Endodermal cell (in vitro differentiated cells): ENCODE measurements at regions not wholly inside any gene's neighbourhood (a gene's known extent, or its start where the extent isn't known, plus 50 kb on each side); places are given as distances from the start of the nearest gene placed in this dataset.
A peak's percentile ranks its signal among the peaks of the same experiment; 100 is the strongest.

Experiments used
- DNase-seq: peaks from one replicate; pipeline ENCODE4 v3.0.0-alpha.2; 2017
- H3K27ac ChIP-seq: 2 replicates; pipeline ENCODE4 v1.5.1; 2013; ENCODE audit warnings: mild to moderate bottlenecking, low read depth, low read length, moderate library complexity
- H3K27me3 ChIP-seq: 2 replicates; pipeline ENCODE4 v1.6.1; 2013; ENCODE audit warnings: mild to moderate bottlenecking, low read length, moderate library complexity; ENCODE audit not compliant: insufficient read depth, control insufficient read depth, poor library complexity, severe bottlenecking
- H3K36me3 ChIP-seq: 2 replicates; pipeline ENCODE4 v1.7.0; 2013; ENCODE audit warnings: mild to moderate bottlenecking, low read length, moderate library complexity; ENCODE audit not compliant: control insufficient read depth, insufficient read depth
- H3K4me1 ChIP-seq: one replicate; pipeline ENCODE4 v1.7.0; 2013; ENCODE audit warnings: low read length; ENCODE audit not compliant: control insufficient read depth, insufficient read depth
- H3K4me3 ChIP-seq: 2 replicates; pipeline ENCODE4 v1.5.1; 2013; ENCODE audit warnings: mild to moderate bottlenecking, low read length, moderate library complexity
- H3K9ac ChIP-seq: 2 replicates; pipeline ENCODE4 v1.6.1; 2013; ENCODE audit warnings: mild to moderate bottlenecking, low read length, moderate library complexity; ENCODE audit not compliant: poor library complexity, severe bottlenecking; ENCODE audit errors: extremely low read depth
- H3K9me3 ChIP-seq: 2 replicates; pipeline ENCODE4 v1.6.1; 2013; ENCODE audit warnings: mild to moderate bottlenecking, low read length, moderate library complexity; ENCODE audit not compliant: control insufficient read depth
- H3K27ac Mint-ChIP-seq: 2 replicates; pipeline ENCODE4 v1.8.0; 2020; ENCODE audit warnings: mixed read lengths
- H3K27me3 Mint-ChIP-seq: 2 replicates; pipeline ENCODE4 v1.8.0; 2021; ENCODE audit warnings: mild to moderate bottlenecking, mixed read lengths; ENCODE audit not compliant: insufficient read depth
- H3K36me3 Mint-ChIP-seq: 2 replicates; pipeline ENCODE4 v1.8.0; 2020; ENCODE audit warnings: low read depth, mixed read lengths
- H3K4me1 Mint-ChIP-seq: 2 replicates; pipeline ENCODE4 v1.8.0; 2020; ENCODE audit warnings: mixed read lengths
- H3K4me3 Mint-ChIP-seq: 2 replicates; pipeline ENCODE4 v1.8.0; 2020; ENCODE audit warnings: mild to moderate bottlenecking, moderate library complexity, mixed read lengths
- H3K9me3 Mint-ChIP-seq: 2 replicates; pipeline ENCODE4 v1.8.0; 2020; ENCODE audit warnings: mild to moderate bottlenecking, mixed read lengths
- CTCF ChIP-seq: fragments of 200-600 bp; sonication (generic); conservative IDR thresholded peaks from 2 replicates; pipeline ENCODE4 v1.5.0; 2021; ENCODE audit warnings: antibody characterized with exemption, mild to moderate bottlenecking
- WGBS, 2 experiments: methylation state at CpG; one replicate each; pipeline versions ENCODE4 v1.1.5 to v1.1.7; 2013; ENCODE audit warnings: missing lambda C conversion rate in 2 of 2, mixed read lengths in 1 of 2; ENCODE audit not compliant: insufficient coverage in 1 of 2, insufficient read length in 1 of 2; 5-methylcytosine and 5-hydroxymethylcytosine counted together

GRCh38 chr18:77967791-77968190, 718.1 kb downstream of the GALR1 start:
- no peak overlapping the region for H3K4me3 ChIP-seq
- no peak overlapping the region for H3K9ac ChIP-seq
- no peak overlapping the region for H3K27ac Mint-ChIP-seq
- peaks cover 3% of the 10 kb centered on the region for H3K4me1 Mint-ChIP-seq
- H3K4me3 Mint-ChIP-seq, result no peak overlapping the region
- no peak for DNase-seq
- H3K9me3 ChIP-seq, result no peaks in the 10 kb centered on the region
- H3K27me3 Mint-ChIP-seq, result peaks cover 2% of the 10 kb centered on the region
- no peaks in the 10 kb centered on the region for H3K36me3 Mint-ChIP-seq
- 89 to 93% methylated on average over 3 of the region's 3 CpGs for WGBS, 2 experiments
- H3K9me3 Mint-ChIP-seq, result no peaks in the 10 kb centered on the region
- no peaks in the 10 kb centered on the region for H3K27me3 ChIP-seq
- H3K36me3 ChIP-seq, result no peaks in the 10 kb centered on the region
- TF ChIP-seq CTCF, result no peak
- no peak overlapping the region for H3K27ac ChIP-seq
- no peaks in the 10 kb centered on the region for H3K4me1 ChIP-seq

- Mint-ChIP-seq H3K27ac (no peak overlapping the region), H3K4me3 (no peak overlapping the region), H3K4me1 (peaks cover 3% of the 10 kb centered on the region), H3K9me3 (no peaks in the 10 kb centered on the region), H3K27me3 (peaks cover 2% of the 10 kb centered on the region), H3K36me3 (no peaks in the 10 kb centered on the region)
- H3K36me3 ChIP-seq, result no peaks in the 10 kb centered on the region
- H3K4me1 ChIP-seq, result no peaks in the 10 kb centered on the region
- no peak for TF ChIP-seq CTCF
- H3K9me3 ChIP-seq, result no peaks in the 10 kb centered on the region
- H3K4me3 ChIP-seq, result no peak overlapping the region
- H3K27ac ChIP-seq, result no peak overlapping the region
- H3K9ac ChIP-seq, result no peak overlapping the region
- 60 to 82% methylated on average over 1 to 2 of the region's 2 CpGs for WGBS, 2 experiments
- no peak for DNase-seq
- no peaks in the 10 kb centered on the region for H3K27me3 ChIP-seq
Measured at GRCh38 chr18:77969972-77970371, 720.3 kb downstream of the GALR1 start.

- no peak overlapping the region for H3K4me3 ChIP-seq
- H3K36me3 ChIP-seq, result no peaks in the 10 kb centered on the region
- H3K9me3 Mint-ChIP-seq, result no peaks in the 10 kb centered on the region
- H3K36me3 Mint-ChIP-seq, result no peaks in the 10 kb centered on the region
- no peaks in the 10 kb centered on the region for H3K9me3 ChIP-seq
- DNase-seq, result no peak
- H3K9ac ChIP-seq, result no peak overlapping the region
- H3K27ac ChIP-seq, result peak overlapping the region; percentile 3
- TF ChIP-seq CTCF, result no peak
- H3K27ac Mint-ChIP-seq, result no peak overlapping the region
- peaks cover 2% of the 10 kb centered on the region for H3K27me3 Mint-ChIP-seq
- 61 to 83% methylated on average over 4 to 8 of the region's 8 CpGs for WGBS, 2 experiments
- H3K27me3 ChIP-seq, result no peaks in the 10 kb centered on the region
- H3K4me1 ChIP-seq, result no peaks in the 10 kb centered on the region
- H3K4me1 Mint-ChIP-seq, result peaks cover 3% of the 10 kb centered on the region
- no peak overlapping the region for H3K4me3 Mint-ChIP-seq
Measured at GRCh38 chr18:77970814-77971213, 721.2 kb downstream of the GALR1 start.
